ENCODE measurements at regions not wholly inside any gene's neighbourhood (a gene's known extent, or its start where the extent isn't known, plus 50 kb on each side); places are given as distances from the start of the nearest gene placed in this dataset.

GRCh38 chr3:31302343-31302742 is 230.4 kb upstream of the STT3B start:
- H3K9me1 ChIP-seq (ENCODE audit: control insufficient read depth, extremely low read depth, insufficient read depth, low read length), result no peaks in the 10 kb centered on the region
- H3K4me3 ChIP-seq (ENCODE audit: control insufficient read depth in 2 of 3, extremely low read depth in 1 of 3, insufficient read depth in 2 of 3, low read depth in 1 of 3, low read length in 3 of 3), result no peak overlapping the region
- H3K4me1 ChIP-seq (ENCODE audit: control insufficient read depth, extremely low read depth, insufficient read depth, low read length), result no peaks in the 10 kb centered on the region
- dilution Hi-C loops (cut with MboI; ENCODE audit: extremely low pct_ligation_motif_present, low sequenced_read_pairs), result no loop called here
- FAIRE-seq, result no peak
- H3K4me2 ChIP-seq (ENCODE audit: control insufficient read depth, extremely low read depth, insufficient read depth, low read depth, low read length), result no peak overlapping the region
- H4K20me1 ChIP-seq (ENCODE audit: control insufficient read depth, extremely low read depth, insufficient read depth, low read length), result no peaks in the 10 kb centered on the region
- H3K27ac ChIP-seq (ENCODE audit: control insufficient read depth, insufficient read depth, low read length), result no peak overlapping the region
- H2AFZ ChIP-seq (ENCODE audit: control insufficient read depth, low read length), result no peak overlapping the region
- H3K27me3 ChIP-seq (ENCODE audit: control insufficient read depth, extremely low read depth, insufficient read depth, low read length), result no peaks in the 10 kb centered on the region
- no peaks in the 10 kb centered on the region for H3K36me3 ChIP-seq (ENCODE audit: control insufficient read depth in 2 of 2, extremely low read depth in 1 of 2, insufficient read depth in 2 of 2, low read length in 2 of 2)
- H3K79me2 ChIP-seq (ENCODE audit: control insufficient read depth, insufficient read depth, low read length), result no peaks in the 10 kb centered on the region
- no peak overlapping the region for H3K9ac ChIP-seq (ENCODE audit: control insufficient read depth, extremely low read depth, insufficient read depth, low read length)
- TF ChIP-seq EZH2 (IDR thresholded peaks at IDR 0.05; ENCODE audit: low read length), result no peak
- TF ChIP-seq, protein P1, sequence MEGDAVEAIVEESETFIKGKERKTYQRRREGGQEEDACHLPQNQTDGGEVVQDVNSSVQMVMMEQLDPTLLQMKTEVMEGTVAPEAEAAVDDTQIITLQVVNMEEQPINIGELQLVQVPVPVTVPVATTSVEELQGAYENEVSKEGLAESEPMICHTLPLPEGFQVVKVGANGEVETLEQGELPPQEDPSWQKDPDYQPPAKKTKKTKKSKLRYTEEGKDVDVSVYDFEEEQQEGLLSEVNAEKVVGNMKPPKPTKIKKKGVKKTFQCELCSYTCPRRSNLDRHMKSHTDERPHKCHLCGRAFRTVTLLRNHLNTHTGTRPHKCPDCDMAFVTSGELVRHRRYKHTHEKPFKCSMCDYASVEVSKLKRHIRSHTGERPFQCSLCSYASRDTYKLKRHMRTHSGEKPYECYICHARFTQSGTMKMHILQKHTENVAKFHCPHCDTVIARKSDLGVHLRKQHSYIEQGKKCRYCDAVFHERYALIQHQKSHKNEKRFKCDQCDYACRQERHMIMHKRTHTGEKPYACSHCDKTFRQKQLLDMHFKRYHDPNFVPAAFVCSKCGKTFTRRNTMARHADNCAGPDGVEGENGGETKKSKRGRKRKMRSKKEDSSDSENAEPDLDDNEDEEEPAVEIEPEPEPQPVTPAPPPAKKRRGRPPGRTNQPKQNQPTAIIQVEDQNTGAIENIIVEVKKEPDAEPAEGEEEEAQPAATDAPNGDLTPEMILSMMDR (optimal IDR thresholded peaks at IDR 0.05 in 1 of 3, IDR thresholded peaks at IDR 0.05 in 1 of 3, conservative IDR thresholded peaks at IDR 0.05 in 1 of 3; ENCODE audit: extremely low read depth in 1 of 3, insufficient read depth in 2 of 3, low read length in 3 of 3), result no peak
- DNase-seq (ENCODE audit: low read depth, low spot score), result no peak
- H3K9me3 ChIP-seq (ENCODE audit: control insufficient read depth, low read depth, low read length), result no peaks in the 10 kb centered on the region

DNA sequence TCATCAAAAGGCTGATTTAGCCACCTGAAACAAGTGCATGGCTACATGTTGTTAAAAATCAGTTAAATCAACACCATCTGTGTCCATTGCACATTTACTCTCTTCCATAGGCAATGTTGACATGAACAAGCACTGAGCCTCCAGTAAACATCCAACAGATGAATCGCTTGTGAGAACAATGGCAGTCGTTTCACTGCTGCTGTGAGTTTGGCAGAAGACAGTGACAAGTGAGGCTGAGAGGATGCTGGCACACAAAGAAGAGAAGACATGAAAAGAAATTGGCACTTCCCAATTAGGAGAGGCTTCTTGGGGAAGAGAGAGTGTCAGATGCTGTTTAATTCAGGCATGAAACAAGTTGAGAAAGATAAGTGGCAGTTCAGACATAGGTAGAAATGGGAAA is 227.4 kb upstream of the STT3B start:
- no peak for TF ChIP-seq EZH2 (IDR thresholded peaks at IDR 0.05; ENCODE audit: low read length)
- TF ChIP-seq, protein P1 (optimal IDR thresholded peaks at IDR 0.05 in 1 of 3, IDR thresholded peaks at IDR 0.05 in 1 of 3, conservative IDR thresholded peaks at IDR 0.05 in 1 of 3; ENCODE audit: extremely low read depth in 1 of 3, insufficient read depth in 2 of 3, low read length in 3 of 3), result no peak
- H3K9me1 ChIP-seq (ENCODE audit: control insufficient read depth, extremely low read depth, insufficient read depth, low read length), result no peaks in the 10 kb centered on the region
- no peaks in the 10 kb centered on the region for H4K20me1 ChIP-seq (ENCODE audit: control insufficient read depth, extremely low read depth, insufficient read depth, low read length)
- FAIRE-seq (no peak), DNase-seq (ENCODE audit: low read depth, low spot score) (no peak)
- no peak overlapping the region for H3K9ac ChIP-seq (ENCODE audit: control insufficient read depth, extremely low read depth, insufficient read depth, low read length)
- H3K79me2 ChIP-seq (ENCODE audit: control insufficient read depth, insufficient read depth, low read length), result no peaks in the 10 kb centered on the region
- H3K36me3 ChIP-seq (ENCODE audit: control insufficient read depth in 2 of 2, extremely low read depth in 1 of 2, insufficient read depth in 2 of 2, low read length in 2 of 2), result no peaks in the 10 kb centered on the region
- no peaks in the 10 kb centered on the region for H3K27me3 ChIP-seq (ENCODE audit: control insufficient read depth, extremely low read depth, insufficient read depth, low read length)
- H3K27ac ChIP-seq (ENCODE audit: control insufficient read depth, insufficient read depth, low read length), result no peak overlapping the region
- no peak overlapping the region for H3K4me2 ChIP-seq (ENCODE audit: control insufficient read depth, extremely low read depth, insufficient read depth, low read depth, low read length)
- no peaks in the 10 kb centered on the region for H3K9me3 ChIP-seq (ENCODE audit: control insufficient read depth, low read depth, low read length)
- no peak overlapping the region for H3K4me3 ChIP-seq (ENCODE audit: control insufficient read depth in 2 of 3, extremely low read depth in 1 of 3, insufficient read depth in 2 of 3, low read depth in 1 of 3, low read length in 3 of 3)
- dilution Hi-C loops (cut with MboI; ENCODE audit: extremely low pct_ligation_motif_present, low sequenced_read_pairs), result no loop called here
- H3K4me1 ChIP-seq (ENCODE audit: control insufficient read depth, extremely low read depth, insufficient read depth, low read length), result no peaks in the 10 kb centered on the region
- H2AFZ ChIP-seq (ENCODE audit: control insufficient read depth, low read length), result no peak overlapping the region

Measured in keratinocyte (primary cell).